Mesenchymal stem cell (in vitro differentiated cells and primary cell): ENCODE measurements at regions not wholly inside any gene's neighbourhood (a gene's known extent, or its start where the extent isn't known, plus 50 kb on each side); places are given as distances from the start of the nearest gene placed in this dataset.
A peak's percentile ranks its signal among the peaks of the same experiment; 100 is the strongest.

Source experiments
- DNase-seq: peaks from one replicate; pipeline ENCODE4 v3.0.0-alpha.2; 2013
- H2AFZ ChIP-seq: one replicate; pipeline ENCODE4 v1.6.1; 2013; ENCODE audit warnings: low read depth, mild to moderate bottlenecking, control low read depth, inconsistent platforms, low read length, moderate library complexity
- H2AK5ac ChIP-seq: 2 replicates; pipeline ENCODE4 v1.6.1; 2013; ENCODE audit warnings: low read length, moderate library complexity, mild to moderate bottlenecking, inconsistent platforms; ENCODE audit not compliant: severe bottlenecking
- H2BK120ac ChIP-seq: one replicate; pipeline ENCODE4 v1.6.1; 2013; ENCODE audit warnings: low read depth, mild to moderate bottlenecking, inconsistent platforms, low read length, moderate library complexity
- H2BK12ac ChIP-seq, 2 experiments: one replicate each; pipeline ENCODE4 v1.6.1; 2013; ENCODE audit warnings: inconsistent platforms in 2 of 2, low read length in 2 of 2, mild to moderate bottlenecking in 2 of 2, moderate library complexity in 2 of 2, control low read depth in 1 of 2
- H2BK15ac ChIP-seq: one replicate; pipeline ENCODE4 v1.6.1; 2013; ENCODE audit warnings: mild to moderate bottlenecking, low read depth, inconsistent platforms; ENCODE audit not compliant: poor library complexity, severe bottlenecking
- H2BK5ac ChIP-seq: 2 replicates; pipeline ENCODE4 v1.6.1; 2013; ENCODE audit warnings: low read depth, mild to moderate bottlenecking, low read length, control low read depth, inconsistent platforms; ENCODE audit not compliant: poor library complexity, severe bottlenecking
- H3K14ac ChIP-seq, 2 experiments: one replicate each; pipeline ENCODE4 v1.6.1; 2013; ENCODE audit warnings: inconsistent platforms in 2 of 2, low read length in 2 of 2, control low read depth in 1 of 2, mild to moderate bottlenecking in 1 of 2, moderate library complexity in 1 of 2
- H3K18ac ChIP-seq, 2 experiments: one replicate each; pipeline ENCODE4 v1.6.1; 2013; ENCODE audit warnings: inconsistent platforms in 2 of 2, low read length in 2 of 2, control low read depth in 1 of 2, low read depth in 1 of 2, mild to moderate bottlenecking in 1 of 2
- H3K23ac ChIP-seq, 2 experiments: one replicate each; pipeline ENCODE4 v1.6.1; 2013; ENCODE audit warnings: inconsistent platforms in 2 of 2, low read length in 2 of 2, mild to moderate bottlenecking in 2 of 2, moderate library complexity in 2 of 2, control low read depth in 1 of 2
- H3K27ac ChIP-seq: 2 replicates; pipeline ENCODE4 v1.5.1; 2013; ENCODE audit warnings: mild to moderate bottlenecking, moderate library complexity, low read length, control low read depth, inconsistent platforms; ENCODE audit not compliant: poor library complexity, severe bottlenecking
- H3K27me3 ChIP-seq, 2 experiments: 2 replicates each; pipeline versions ENCODE4 v1.6.1 to v1.7.0; 2013; ENCODE audit warnings: low read length in 2 of 2, mild to moderate bottlenecking in 2 of 2, moderate library complexity in 2 of 2, control low read depth in 1 of 2, inconsistent platforms in 1 of 2; ENCODE audit not compliant: control insufficient read depth in 1 of 2, insufficient read depth in 1 of 2
- H3K36me3 ChIP-seq, 2 experiments: 2 replicates each; pipeline versions ENCODE4 v1.6.1 to v1.7.0; 2013; ENCODE audit warnings: low read length in 2 of 2, control low read depth in 1 of 2, inconsistent platforms in 1 of 2, low read depth in 1 of 2, mild to moderate bottlenecking in 1 of 2; ENCODE audit not compliant: insufficient read depth in 2 of 2, control insufficient read depth in 1 of 2
- H3K4ac ChIP-seq, 2 experiments: one replicate each; pipeline ENCODE4 v1.6.1; 2013; ENCODE audit warnings: inconsistent platforms in 2 of 2, low read length in 2 of 2, mild to moderate bottlenecking in 2 of 2, moderate library complexity in 2 of 2, control low read depth in 1 of 2, low read depth in 1 of 2
- H3K4me1 ChIP-seq: 2 replicates; pipeline ENCODE4 v1.6.1; 2013; ENCODE audit warnings: low read depth, low read length, control low read depth; ENCODE audit not compliant: control insufficient read depth, insufficient read depth
- H3K4me2 ChIP-seq: 2 replicates; pipeline ENCODE4 v1.6.1; 2013; ENCODE audit warnings: low read length, mild to moderate bottlenecking, inconsistent platforms; ENCODE audit not compliant: poor library complexity, severe bottlenecking
- H3K4me3 ChIP-seq, 2 experiments: 2 replicates each; pipeline versions ENCODE4 v1.5.1 to v1.7.0; 2013; ENCODE audit warnings: low read length in 2 of 2, mild to moderate bottlenecking in 2 of 2, control low read depth in 1 of 2, low read depth in 1 of 2; ENCODE audit not compliant: insufficient read depth in 1 of 2
- H3K79me1 ChIP-seq: replicated peaks from 2 replicates; pipeline ENCODE4 v1.6.1; 2013; ENCODE audit warnings: mild to moderate bottlenecking, control low read depth, low read length, inconsistent platforms; ENCODE audit not compliant: poor library complexity, severe bottlenecking
- H3K9ac ChIP-seq: 2 replicates; pipeline ENCODE4 v1.7.0; 2013; ENCODE audit warnings: mild to moderate bottlenecking, low read length, moderate library complexity
- H3K9me3 ChIP-seq: 2 replicates; pipeline ENCODE4 v1.7.0; 2013; ENCODE audit warnings: mild to moderate bottlenecking, low read length; ENCODE audit not compliant: control insufficient read depth
- H4K8ac ChIP-seq: one replicate; pipeline ENCODE4 v1.6.1; 2013; ENCODE audit warnings: inconsistent platforms, mild to moderate bottlenecking, low read length, moderate library complexity
- H4K91ac ChIP-seq: one replicate; pipeline ENCODE4 v1.6.1; 2013; ENCODE audit warnings: mild to moderate bottlenecking, low read length, inconsistent platforms
- WGBS: methylation state at CpG from one replicate; pipeline ENCODE4 v1.1.7; 2013; ENCODE audit warnings: mixed read lengths; 5-methylcytosine and 5-hydroxymethylcytosine counted together

DNA sequence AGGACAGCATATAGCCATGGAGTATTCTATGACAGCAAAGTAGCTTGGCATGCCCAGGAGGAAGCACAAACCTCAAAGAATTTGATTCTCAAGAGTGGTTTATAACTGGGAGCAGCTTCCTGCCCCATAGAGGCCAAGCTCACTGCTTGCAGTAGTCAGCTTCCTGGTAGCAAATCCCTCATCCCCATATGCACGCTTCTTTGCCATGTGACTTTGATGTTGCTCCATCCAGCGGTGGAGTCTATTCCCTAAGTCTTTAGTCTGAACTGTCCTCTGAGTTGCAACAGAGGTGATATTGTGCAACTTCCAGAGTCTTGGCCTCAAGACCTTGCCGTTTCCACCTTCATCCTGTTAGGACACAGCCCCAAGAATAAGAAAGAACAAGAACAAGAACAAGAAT lies 996.8 kb upstream of the TMEM132C start:
- Histone ChIP-seq H2BK15ac (no peak overlapping the region), H3K4ac (no peak overlapping the region), H2BK12ac (no peak overlapping the region), H3K27ac (no peak overlapping the region), H2BK120ac (no peak overlapping the region), H3K27me3 (no peaks in the 10 kb centered on the region), H3K18ac (no peak overlapping the region), H2AFZ (no peak overlapping the region), H3K9ac (no peak overlapping the region), H3K4me2 (no peak overlapping the region), H3K4me1 (no peaks in the 10 kb centered on the region), H3K79me1 (no peaks in the 10 kb centered on the region), H3K4me3 (no peak overlapping the region), H3K9me3 (peaks cover 3% of the 10 kb centered on the region), H4K91ac (no peak overlapping the region), H3K23ac (no peak overlapping the region), H2BK5ac (no peak overlapping the region), H4K8ac (no peak overlapping the region), H3K36me3 (no peaks in the 10 kb centered on the region), H3K14ac (no peak overlapping the region), H2AK5ac (no peak overlapping the region)
- DNase-seq: peak; percentile 8
- WGBS: 76% methylated on average over 3 of the region's 3 CpGs

DNA sequence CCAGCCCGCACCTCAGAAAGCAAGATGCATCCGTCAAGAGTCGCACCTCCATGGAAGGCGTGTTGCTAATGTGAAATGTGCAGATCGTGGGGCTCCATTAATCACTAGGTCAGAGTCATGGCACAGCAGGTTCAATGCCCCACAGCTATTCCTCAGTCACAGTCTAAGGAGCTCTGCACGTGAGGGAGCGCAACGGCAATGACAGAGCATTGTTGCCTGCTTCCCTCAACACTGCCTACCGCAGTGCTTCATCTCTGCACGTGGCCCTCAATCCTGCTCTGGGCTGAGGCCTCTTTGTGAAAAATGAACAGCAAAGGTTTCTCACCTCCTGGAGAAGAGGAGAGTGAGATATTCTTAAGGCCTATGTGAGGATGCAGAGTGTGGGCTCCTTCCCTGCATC lies 995.2 kb upstream of the TMEM132C start:
- H3K27me3 ChIP-seq: no peaks in the 10 kb centered on the region
- no peak overlapping the region for H2AFZ ChIP-seq
- no peak overlapping the region for H3K4ac ChIP-seq
- no peak overlapping the region for H4K8ac ChIP-seq
- no peaks in the 10 kb centered on the region for H3K4me1 ChIP-seq
- peak overlapping the region; percentile 73 for H3K9ac ChIP-seq
- no peak overlapping the region for H2BK5ac ChIP-seq
- H3K4me2 ChIP-seq: no peak overlapping the region
- H3K9me3 ChIP-seq: peaks cover 3% of the 10 kb centered on the region
- no peak overlapping the region for H3K18ac ChIP-seq
- H3K27ac ChIP-seq: no peak overlapping the region
- no peak overlapping the region for H2BK120ac ChIP-seq
- no peaks in the 10 kb centered on the region for H3K79me1 ChIP-seq
- no peaks in the 10 kb centered on the region for H3K36me3 ChIP-seq
- no peak overlapping the region for H2BK15ac ChIP-seq
- no peak overlapping the region for H2BK12ac ChIP-seq
- H2AK5ac ChIP-seq: no peak overlapping the region
- H3K23ac ChIP-seq: no peak overlapping the region
- no peak overlapping the region for H3K4me3 ChIP-seq
- 85% methylated on average over 10 of the region's 10 CpGs for WGBS
- H3K14ac ChIP-seq: no peak overlapping the region
- no peak overlapping the region for H4K91ac ChIP-seq
- DNase-seq: no peak

DNA sequence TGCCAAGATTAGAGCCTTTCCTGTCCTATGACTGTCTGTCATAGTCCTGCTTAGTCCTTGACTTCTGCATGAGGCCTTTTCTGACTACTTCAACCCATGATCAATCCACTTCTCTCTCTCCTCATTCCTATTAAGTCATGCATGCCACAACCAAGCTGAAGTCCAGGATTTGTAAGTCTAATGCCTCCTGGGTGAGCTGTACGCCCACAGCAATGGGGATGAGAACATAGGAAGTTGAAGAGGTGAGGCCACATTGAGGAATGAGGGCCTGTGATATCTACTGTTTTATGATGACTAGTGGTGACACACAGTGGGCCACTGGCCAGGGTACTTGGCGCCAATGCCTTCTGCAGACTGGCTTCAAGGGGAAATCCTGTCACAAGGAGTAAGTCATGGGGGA lies 994.1 kb upstream of the TMEM132C start:
- no peak overlapping the region for H4K91ac ChIP-seq
- no peak overlapping the region for H3K4ac ChIP-seq
- H3K36me3 ChIP-seq: no peaks in the 10 kb centered on the region
- no peak overlapping the region for H2AK5ac ChIP-seq
- H3K27me3 ChIP-seq: no peaks in the 10 kb centered on the region
- H3K23ac ChIP-seq: no peak overlapping the region
- no peak overlapping the region for H2AFZ ChIP-seq
- H3K9me3 ChIP-seq: no peaks in the 10 kb centered on the region
- DNase-seq: no peak
- WGBS: 76% methylated on average over 2 of the region's 2 CpGs
- H3K14ac ChIP-seq: no peak overlapping the region
- no peaks in the 10 kb centered on the region for H3K4me1 ChIP-seq
- H2BK5ac ChIP-seq: no peak overlapping the region
- no peak overlapping the region for H2BK15ac ChIP-seq
- no peak overlapping the region for H3K18ac ChIP-seq
- no peaks in the 10 kb centered on the region for H3K79me1 ChIP-seq
- H2BK12ac ChIP-seq: no peak overlapping the region
- no peak overlapping the region for H3K4me3 ChIP-seq
- no peak overlapping the region for H2BK120ac ChIP-seq
- peak overlapping the region; percentile 73 for H3K9ac ChIP-seq
- no peak overlapping the region for H3K4me2 ChIP-seq
- no peak overlapping the region for H3K27ac ChIP-seq
- H4K8ac ChIP-seq: no peak overlapping the region

DNA sequence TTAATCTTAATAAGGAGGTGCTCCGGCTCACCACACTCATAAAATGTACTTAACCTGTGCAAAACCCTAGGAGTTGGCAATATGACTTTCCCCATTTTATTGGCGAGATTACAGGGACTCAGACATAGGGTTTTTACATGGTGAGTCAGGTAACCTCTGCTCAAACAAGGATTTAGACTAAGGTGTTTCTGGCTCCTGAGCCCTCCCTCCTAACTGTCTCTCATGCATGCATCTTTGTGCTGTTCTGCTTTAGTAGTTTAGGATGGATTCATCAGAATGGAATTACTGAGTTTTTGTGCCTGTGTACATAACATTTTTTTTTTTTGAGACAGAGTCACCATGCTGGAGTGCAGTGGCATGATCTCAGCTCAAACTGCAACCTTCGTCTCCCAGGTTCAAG lies 993.3 kb upstream of the TMEM132C start:
- Histone ChIP-seq H3K23ac (no peak overlapping the region), H3K14ac (no peak overlapping the region), H3K79me1 (no peaks in the 10 kb centered on the region), H3K18ac (no peak overlapping the region), H4K8ac (no peak overlapping the region), H3K36me3 (no peaks in the 10 kb centered on the region), H2BK12ac (no peak overlapping the region), H3K4me3 (no peak overlapping the region), H2BK15ac (no peak overlapping the region), H3K9ac (peak overlapping the region; percentile 66), H3K4ac (no peak overlapping the region), H3K4me2 (no peak overlapping the region), H3K9me3 (no peaks in the 10 kb centered on the region), H2BK5ac (no peak overlapping the region), H4K91ac (no peak overlapping the region), H3K4me1 (no peaks in the 10 kb centered on the region), H2AFZ (no peak overlapping the region), H2BK120ac (no peak overlapping the region), H3K27ac (no peak overlapping the region), H2AK5ac (no peak overlapping the region), H3K27me3 (no peaks in the 10 kb centered on the region)
- DNase-seq: no peak
- WGBS: 94% methylated on average over 3 of the region's 3 CpGs
